ENCODE measurements at regions not wholly inside any gene's neighbourhood (a gene's known extent, or its start where the extent isn't known, plus 50 kb on each side); places are given as distances from the start of the nearest gene placed in this dataset.
"Not testable (repeated sequence)": the region's sequence is repeated elsewhere in the genome, so short reads cannot be mapped to it uniquely, and the experiment has no call there.

DNA sequence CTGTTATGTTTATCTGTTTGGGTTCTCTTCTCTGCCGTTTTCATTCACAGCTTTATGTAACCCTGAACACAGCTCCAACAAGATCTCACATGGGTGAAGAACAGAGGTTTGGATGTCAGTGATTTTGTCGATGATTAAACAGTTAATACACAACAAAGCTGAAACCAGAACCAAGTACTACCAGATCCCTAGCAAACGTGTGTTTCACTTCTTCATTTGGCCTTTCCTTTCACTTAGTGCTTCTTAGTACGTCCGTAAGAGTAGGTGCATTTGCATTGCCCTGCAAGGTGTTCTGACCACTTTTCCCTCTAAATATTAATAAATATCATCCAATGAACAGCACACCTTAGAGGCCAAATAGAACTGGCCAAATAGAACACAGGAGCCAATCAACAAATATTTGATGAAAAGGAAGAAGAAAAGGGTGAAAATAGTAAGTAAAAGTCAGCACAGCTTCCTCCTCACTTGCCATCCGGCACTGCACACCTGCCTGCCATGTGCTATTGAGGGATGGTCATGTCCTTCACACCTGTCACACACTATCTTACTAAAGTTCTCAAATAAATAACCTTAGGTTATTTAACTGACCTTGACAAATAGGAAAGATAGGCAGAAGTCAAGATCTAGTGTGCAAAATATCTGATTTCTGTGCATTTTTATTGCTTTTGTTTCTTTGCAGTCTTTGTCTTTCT lies 252.6 kb upstream of the ANKRD30A start:
- no peak for DNase-seq

GRCh38 chr10:36840788-36841187 lies 284.6 kb upstream of the ANKRD30A start:
- no peak for DNase-seq

DNA sequence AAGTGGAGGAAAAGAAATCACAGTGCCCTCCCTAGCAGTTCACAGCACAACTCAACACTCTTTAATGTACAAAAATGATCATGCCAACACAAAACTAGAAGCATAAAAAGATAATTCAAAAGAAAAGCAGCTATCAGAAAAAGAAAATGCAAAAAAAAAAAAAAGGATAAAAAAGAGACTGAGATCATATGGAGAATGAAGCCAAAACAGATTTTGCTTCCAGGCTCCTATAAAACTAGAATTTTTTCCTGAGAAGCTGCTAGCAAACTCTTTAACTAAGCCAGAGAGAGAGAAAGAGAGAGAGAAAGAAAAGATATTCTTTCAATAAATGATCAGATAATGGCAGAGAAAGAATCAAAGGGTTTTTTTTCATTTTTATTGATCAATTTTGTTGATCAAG lies 288.0 kb upstream of the ANKRD30A start:
- no peak for DNase-seq

DNA sequence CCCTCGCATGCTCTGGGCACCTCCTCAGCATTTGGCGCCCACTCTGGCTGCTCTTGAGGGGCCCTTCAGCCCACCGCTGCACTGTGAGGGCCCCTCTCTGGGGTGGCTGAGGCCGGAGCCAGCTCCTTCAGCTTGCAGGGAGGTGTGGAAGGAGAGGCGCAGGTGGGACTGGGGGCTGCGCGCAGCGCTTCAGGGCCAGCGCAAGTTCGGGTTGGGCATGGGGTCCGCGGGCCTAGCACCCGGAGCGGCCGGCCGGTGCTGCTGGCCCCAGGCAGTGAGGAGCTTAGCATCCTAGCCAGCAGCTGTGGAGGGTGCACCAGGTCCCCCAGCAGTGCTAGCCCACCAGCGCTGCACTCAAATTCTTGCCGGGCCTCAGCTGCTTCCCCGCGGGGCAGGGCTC lies 305.6 kb upstream of the ANKRD30A start:
- DNase-seq = no peak

GRCh38 chr10:36817898-36818297 lies 307.5 kb upstream of the ANKRD30A start:
- no peak for DNase-seq

DNA sequence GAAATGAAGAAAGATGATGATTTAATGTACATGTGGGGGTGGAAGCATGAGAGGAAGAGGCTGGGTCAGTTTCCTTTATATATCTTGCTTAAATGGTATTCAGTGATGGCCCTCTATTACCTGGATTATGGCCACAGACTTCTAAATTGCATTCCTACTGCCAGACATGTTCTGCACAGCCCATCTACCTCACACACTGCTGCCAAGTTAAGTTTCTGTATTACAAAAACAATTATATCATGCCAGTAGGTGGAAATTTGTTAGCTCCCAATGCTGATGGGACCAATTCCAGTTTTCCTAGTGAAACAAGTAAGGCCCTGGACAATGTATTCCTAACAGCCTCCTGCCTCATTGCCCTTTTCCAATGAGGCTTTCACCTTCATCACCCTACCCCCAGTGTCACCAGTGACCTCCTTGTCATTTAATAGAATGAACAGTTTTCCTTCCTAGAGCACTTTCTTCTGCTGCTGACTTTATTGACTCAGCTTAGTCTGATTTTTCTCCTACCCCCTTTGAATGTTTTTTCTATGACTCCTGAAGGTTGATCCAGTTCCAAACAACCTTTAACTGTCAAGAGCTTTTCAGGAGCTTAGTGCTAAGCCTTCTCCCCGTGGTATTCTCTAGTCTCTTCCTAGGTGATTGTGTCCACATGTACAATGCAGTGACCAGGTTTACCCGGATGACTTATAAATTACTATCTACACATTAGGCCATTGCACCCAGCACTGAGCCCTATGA lies 316.6 kb upstream of the ANKRD30A start:
- no peak for DNase-seq

GRCh38 chr10:36803229-36803628 lies 322.2 kb upstream of the ANKRD30A start:
- DNase-seq = no peak

GRCh38 chr10:36802490-36803153 lies 322.8 kb upstream of the ANKRD30A start:
- DNase-seq = no peak

DNA sequence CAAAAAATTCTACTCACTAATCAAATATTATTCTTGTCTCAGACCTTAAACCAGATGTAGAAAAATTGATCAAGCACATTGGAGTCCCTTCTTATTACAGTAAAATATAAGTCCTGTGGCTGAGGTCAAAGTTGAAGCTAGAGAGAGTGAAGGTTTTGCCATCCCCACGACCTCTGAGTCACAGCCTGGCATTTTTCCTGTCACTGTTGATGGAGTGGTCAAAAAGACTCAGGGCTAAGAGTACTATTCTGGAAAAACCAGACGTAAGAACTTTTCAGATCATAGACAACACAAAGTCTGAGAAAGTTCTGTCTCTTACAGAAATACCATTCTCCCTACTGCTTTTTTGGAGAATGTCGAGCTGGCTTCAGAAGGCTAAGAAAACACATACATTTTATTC lies 323.7 kb upstream of the ANKRD30A start:
- no peak for DNase-seq

GRCh38 chr10:36794981-36795380 lies 330.4 kb upstream of the ANKRD30A start:
- DNase-seq = no peak

- no peak for DNase-seq
These were observed 335.4 kb upstream of the ANKRD30A start for GRCh38 chr10:36789974-36790373.

GRCh38 chr10:36788152-36788551 lies 337.2 kb upstream of the ANKRD30A start:
- DNase-seq = no peak

DNA sequence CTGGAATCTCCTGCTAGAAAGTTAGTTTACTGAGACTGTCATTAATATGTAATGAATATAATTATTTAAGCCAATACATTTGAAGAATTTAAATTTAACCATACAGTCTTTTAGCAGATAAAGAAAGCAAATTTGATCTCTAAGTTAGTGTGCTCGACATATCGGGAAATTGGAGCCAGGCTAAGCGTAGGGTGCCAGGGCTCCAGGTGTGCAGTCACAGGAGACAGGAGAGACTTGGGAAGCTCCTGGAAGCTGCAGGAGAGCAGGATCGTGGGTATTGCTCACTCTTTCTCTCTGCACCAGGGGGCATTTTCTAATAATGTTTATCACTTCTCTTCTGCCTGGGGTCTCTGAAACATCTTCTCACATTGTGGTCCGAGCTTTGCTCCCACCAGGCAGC lies 342.0 kb upstream of the ANKRD30A start:
- DNase-seq = no peak

DNA sequence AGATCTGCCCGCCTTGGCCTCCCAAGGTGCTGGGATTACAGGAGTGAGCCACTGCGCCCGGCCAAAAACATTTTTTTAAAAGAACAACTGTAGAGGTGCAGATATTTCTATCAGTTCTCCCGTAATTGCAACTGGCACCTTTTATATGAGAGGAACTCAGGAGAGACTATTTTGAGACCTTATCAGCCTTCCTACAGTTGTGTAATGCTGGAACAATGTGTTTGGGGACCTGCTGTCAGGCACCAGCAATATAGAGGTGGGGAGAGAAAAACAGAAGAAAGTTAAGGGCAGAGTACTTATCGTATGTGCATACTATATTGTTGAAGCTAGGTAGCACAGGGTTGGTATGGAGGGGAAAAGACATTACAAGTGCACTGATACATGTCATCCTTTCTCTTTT lies 343.8 kb upstream of the ANKRD30A start:
- DNase-seq = no peak

- no peak for DNase-seq
These were observed 345.2 kb upstream of the ANKRD30A start for GRCh38 chr10:36780158-36780557.

GRCh38 chr10:36779238-36779846 lies 346.1 kb upstream of the ANKRD30A start:
- no peak for DNase-seq

DNA sequence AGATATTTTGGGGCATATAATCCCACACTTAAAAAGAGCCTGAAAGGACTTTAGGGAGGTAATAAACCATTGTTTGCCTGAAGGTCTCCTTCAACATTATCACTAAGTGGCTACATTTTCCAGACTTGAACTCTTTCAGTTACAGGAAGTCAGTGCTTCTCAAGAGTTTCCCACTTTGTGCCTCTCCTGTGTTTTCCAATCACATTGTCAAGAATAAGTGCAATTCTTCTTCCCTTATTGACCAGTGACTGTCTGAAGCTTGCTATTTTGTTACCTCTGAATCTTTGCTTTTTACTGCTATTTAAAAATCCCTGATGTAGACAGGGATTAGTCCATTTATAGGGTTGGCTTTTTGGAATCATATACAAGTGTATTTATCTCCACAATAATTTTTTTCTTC lies 346.7 kb upstream of the ANKRD30A start:
- DNase-seq = no peak

- DNase-seq = no peak
These were observed 351.7 kb upstream of the ANKRD30A start for GRCh38 chr10:36773652-36774051.

DNA sequence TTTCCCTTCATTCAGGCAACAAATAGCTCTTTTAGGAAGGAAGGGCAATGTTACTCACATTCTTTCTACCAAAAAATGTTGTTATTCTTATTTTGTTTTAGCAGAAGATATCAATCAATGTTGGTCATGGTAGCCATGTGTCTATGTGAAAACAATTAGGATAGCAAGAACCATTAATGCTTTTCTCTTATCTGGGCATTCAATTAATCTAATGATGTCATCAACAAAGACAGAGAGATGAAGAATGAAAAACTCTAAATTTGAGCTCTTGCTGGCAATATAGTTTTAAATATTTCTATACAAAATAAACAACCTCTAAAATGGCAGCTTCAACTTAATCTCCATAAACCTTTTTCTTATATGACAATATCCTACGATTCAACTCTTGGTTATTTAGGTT lies 353.7 kb upstream of the ANKRD30A start:
- no peak for DNase-seq

- not testable (repeated sequence) for DNase-seq
These were observed 355.7 kb upstream of the ANKRD30A start for GRCh38 chr10:36769741-36770140.

GRCh38 chr10:36766940-36767339 lies 358.5 kb upstream of the ANKRD30A start:
- DNase-seq = no peak

DNA sequence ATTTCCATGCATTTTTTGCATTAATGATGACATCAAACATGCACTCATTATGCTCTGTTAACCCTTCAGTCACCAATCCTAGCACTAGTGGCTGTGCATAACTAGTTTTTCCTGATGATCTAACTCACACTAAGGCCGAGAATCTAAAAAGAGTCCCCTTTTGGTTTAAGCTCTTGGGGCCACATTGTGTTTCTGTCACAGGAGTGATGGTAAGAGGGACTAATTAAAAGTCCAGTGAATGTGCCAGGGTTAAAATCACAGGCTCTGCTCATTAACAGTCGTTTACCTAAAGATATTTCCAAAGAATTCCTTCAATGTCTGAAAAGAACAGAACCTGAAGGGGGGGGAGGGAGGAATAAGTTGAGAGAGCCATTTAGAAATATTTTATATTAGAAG lies 359.0 kb upstream of the ANKRD30A start:
- no peak for DNase-seq

DNA sequence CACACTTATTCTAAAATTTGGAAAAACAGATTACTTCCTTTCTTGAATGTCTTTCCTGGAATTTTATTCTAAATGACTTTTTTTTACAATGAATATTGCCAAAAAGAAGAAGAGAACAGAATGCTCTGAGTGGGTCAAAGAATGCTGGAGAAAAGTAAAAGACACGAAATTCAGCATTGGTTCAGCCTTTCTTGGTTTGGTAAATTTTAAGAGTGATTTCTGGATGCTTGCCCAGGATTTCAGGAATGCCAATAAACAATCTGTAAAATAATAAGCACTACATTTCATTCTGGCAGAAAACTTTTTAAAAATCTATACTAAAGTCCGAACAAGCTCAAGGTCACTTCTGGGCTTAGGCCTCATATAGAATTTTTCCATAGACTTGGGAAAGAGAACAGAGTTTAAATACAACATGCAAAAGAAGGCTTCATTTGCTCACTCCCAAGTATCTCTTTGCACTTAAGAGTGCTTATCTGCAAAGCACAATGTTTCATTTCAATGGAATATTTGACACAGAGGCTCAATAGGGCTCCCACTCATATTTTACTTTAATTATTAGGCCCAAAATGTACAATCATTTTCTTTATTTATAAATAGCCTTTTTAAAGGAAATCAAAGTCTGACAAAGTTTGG lies 359.5 kb upstream of the ANKRD30A start:
- no peak for DNase-seq

Data from activated T-cell treated with anti-CD3 and anti-CD28 coated beads, Interleukin-2, amount 50 U/mL, for 48 hours (primary cell).